ENCODE measurements at regions not wholly inside any gene's neighbourhood (a gene's known extent, or its start where the extent isn't known, plus 50 kb on each side); places are given as distances from the start of the nearest gene placed in this dataset.

GRCh38 chr4:136806844-136807243 is 725.5 kb downstream of the PCDH18 start:
- ChIA-PET POLR2A (no interaction called here), CTCF (no interaction called here), RAD21 (ENCODE audit: unreplicated experiment) (no interaction called here), SMC1A (ENCODE audit: uncharacterized antibody, unreplicated experiment) (no interaction called here)
- DNase-seq (ENCODE audit: low read depth, low spot score) (no peak), FAIRE-seq (no peak), ATAC-seq (no peak)
- Histone ChIP-seq H3K9ac (ENCODE audit: control insufficient read depth, insufficient read depth, low read length) (no peak overlapping the region), H3K27me3 (replicated peaks in 1 of 2; ENCODE audit: control insufficient read depth in 2 of 2, insufficient read depth in 2 of 2, low read length in 1 of 2) (no peaks in the 10 kb centered on the region), H3K4me3 (no peak overlapping the region), H3K27ac (ENCODE audit: control insufficient read depth, insufficient read depth) (no peak overlapping the region), H3K4me1 (ENCODE audit: control insufficient read depth, insufficient read depth, low read length) (no peaks in the 10 kb centered on the region), H2AFZ (ENCODE audit: control insufficient read depth, low read depth, low read length) (no peak overlapping the region), H3K79me2 (ENCODE audit: control insufficient read depth, insufficient read depth, low read length) (no peaks in the 10 kb centered on the region), H3K36me3 (ENCODE audit: control insufficient read depth in 2 of 2, insufficient read depth in 2 of 2, low read length in 1 of 2) (no peaks in the 10 kb centered on the region), H3K4me2 (ENCODE audit: control insufficient read depth, insufficient read depth) (no peak overlapping the region), H4K20me1 (ENCODE audit: control insufficient read depth, insufficient read depth) (no peaks in the 10 kb centered on the region), H3K9me3 (replicated peaks; ENCODE audit: control insufficient read depth, insufficient read depth, low read length) (no peaks in the 10 kb centered on the region)
- no TSS peak for BruUV-seq (replicated peaks)
- intact Hi-C loops (cut with micrococcal nuclease; ENCODE audit: unreplicated experiment) = no loop called here
- no peak for TF ChIP-seq CHD4 (IDR thresholded peaks at IDR 0.05)
- TF ChIP-seq EGR1 (IDR thresholded peaks at IDR 0.05; ENCODE audit: borderline replicate concordance in 1 of 2, low read depth in 2 of 2, low read length in 2 of 2) = no peak
- TF ChIP-seq MTA2 (IDR thresholded peaks at IDR 0.05; ENCODE audit: low read depth) = no peak
- TF ChIP-seq TBL1XR1 (IDR thresholded peaks at IDR 0.05; ENCODE audit: low read depth, low read length) = no peak
- TF ChIP-seq ZNF687 (IDR thresholded peaks at IDR 0.05) = no peak
- TF ChIP-seq NR2C2 (IDR thresholded peaks at IDR 0.05; ENCODE audit: borderline replicate concordance, control insufficient read depth, insufficient read length, low read depth) = no peak
- TF ChIP-seq HDAC6 (IDR thresholded peaks at IDR 0.05; ENCODE audit: unreplicated experiment) = no peak
- no peak for TF ChIP-seq RELA (IDR thresholded peaks at IDR 0.05; ENCODE audit: borderline replicate concordance, partially characterized antibody)
- no peak for TF ChIP-seq PML (IDR thresholded peaks at IDR 0.05; ENCODE audit: low read length)
- no peak for TF ChIP-seq NFIC (IDR thresholded peaks at IDR 0.05; ENCODE audit: low read depth, low read length)
- no peak for TF ChIP-seq YY1 (IDR thresholded peaks at IDR 0.05; ENCODE audit: low read depth, low read length)
- whole genome bisulfite sequencing (ENCODE audit: insufficient coverage, insufficient replicate concordance, low lambda C conversion rate, missing lambda C conversion rate) = 4% methylated on average over 1 of the region's 1 CpG
- in situ Hi-C loops (cut with MboI) = no loop called here
